ENCODE measurements at regions not wholly inside any gene's neighbourhood (a gene's known extent, or its start where the extent isn't known, plus 50 kb on each side); places are given as distances from the start of the nearest gene placed in this dataset.
A peak's percentile ranks its signal among the peaks of the same experiment; 100 is the strongest.
"Not testable (repeated sequence)": the region's sequence is repeated elsewhere in the genome, so short reads cannot be mapped to it uniquely, and the experiment has no call there.

DNA sequence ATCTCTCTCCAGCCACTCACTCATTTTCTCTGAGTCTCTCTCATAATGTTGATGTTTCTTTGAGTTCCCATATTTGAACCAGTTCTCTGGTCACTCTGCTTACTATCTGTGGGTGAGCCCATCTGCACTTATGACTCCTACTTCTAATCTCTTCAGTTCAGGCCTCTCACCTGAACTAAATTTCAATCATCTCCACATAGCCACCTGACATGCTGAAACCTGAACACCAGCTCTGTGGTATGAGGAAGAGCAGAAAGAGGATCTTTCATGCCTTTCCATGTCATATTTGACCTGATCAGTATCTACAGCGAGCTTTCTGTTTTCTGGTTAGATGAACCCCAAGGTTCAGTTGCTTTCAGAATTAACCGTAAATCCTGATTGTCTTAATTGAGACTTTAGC is 122.2 kb upstream of the ESX1 start:
- DNase-seq (ENCODE audit: low read depth): no peak

DNA sequence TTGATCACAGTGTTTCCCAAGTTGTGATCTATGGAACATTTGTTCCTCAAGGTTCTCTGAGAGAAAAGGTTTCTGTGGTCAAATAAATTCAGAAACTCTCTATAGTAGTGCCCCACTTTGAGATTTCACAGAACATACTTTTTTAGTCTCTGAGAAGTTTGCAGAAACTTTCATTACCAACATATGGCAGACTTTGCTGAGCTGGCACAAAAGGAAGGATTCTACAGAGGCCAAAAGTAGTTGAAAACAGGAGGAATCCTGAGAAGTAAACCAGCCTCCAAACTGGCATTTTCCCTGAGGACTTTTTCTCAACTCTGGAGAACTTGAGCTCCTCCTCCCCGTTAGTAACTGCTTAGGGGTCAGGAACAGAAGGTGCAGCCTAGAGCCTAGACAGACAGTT is 117.8 kb upstream of the ESX1 start:
- DNase-seq (ENCODE audit: low read depth): no peak

- no peak for DNase-seq (ENCODE audit: low read depth)
Observed at GRCh38 chrX:104370089-104370488, 115.4 kb upstream of the ESX1 start.

DNA sequence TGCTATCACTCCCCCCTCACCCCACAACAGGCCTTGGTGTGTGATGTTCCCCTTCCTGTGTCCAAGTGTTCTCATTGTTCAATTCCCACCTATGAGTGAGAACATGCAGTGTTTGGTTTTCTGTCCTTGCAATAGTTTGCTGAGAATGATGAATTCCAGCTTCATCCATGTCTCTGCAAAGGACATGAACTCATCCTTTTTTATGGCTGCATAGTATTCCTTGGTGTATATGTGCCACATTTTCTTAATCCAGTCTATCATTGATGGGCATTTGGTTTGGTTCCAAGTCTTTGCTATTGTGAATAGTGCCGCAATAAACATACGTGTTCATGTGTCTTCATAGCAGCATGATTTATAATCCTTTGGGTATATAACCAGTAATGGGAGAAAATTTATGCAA is 106.0 kb upstream of the ESX1 start:
- not testable (repeated sequence) for DNase-seq (ENCODE audit: low read depth)

DNA sequence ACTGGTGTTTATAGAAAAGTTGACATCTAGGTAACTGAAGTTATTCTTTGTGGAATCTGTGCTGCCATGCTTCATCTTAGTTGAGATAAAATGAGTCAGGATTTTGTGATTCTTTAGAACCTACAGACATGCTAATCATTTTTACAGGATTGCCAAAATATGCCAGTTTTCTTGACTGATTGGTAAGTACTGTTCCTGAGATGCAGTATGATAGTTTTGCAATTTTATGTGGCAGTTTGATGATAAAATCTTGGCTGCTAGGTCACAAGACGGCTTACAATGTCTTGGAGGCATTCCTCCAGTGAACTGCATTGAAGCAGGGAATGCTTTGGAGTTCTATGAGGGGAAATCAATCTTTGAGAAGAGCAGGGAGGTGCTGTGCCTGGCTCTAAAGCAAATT is 104.4 kb upstream of the ESX1 start:
- no peak for DNase-seq (ENCODE audit: low read depth)

GRCh38 chrX:104351173-104351769 is 96.5 kb upstream of the ESX1 start:
- DNase-seq (ENCODE audit: low read depth): no peak

DNA sequence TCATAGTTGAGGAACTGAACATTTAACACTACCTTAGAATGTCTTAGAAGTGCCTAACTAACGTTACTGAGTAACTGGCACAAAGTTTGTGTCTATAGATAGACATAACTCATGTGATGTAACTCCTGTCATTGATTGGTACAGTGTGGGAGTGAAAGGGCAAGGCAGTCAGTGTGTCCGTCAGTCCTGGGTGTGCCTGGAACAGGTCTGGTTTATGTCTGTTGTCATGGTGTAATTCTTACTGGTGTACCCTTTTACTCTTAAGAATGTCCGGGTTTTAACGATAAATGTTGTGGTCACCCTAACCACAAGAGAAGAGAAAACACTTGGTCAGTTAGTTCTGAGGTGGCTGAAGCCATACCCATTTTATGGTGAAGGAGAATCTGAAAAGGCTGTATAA is 93.1 kb upstream of the ESX1 start:
- DNase-seq (ENCODE audit: low read depth): no peak

DNA sequence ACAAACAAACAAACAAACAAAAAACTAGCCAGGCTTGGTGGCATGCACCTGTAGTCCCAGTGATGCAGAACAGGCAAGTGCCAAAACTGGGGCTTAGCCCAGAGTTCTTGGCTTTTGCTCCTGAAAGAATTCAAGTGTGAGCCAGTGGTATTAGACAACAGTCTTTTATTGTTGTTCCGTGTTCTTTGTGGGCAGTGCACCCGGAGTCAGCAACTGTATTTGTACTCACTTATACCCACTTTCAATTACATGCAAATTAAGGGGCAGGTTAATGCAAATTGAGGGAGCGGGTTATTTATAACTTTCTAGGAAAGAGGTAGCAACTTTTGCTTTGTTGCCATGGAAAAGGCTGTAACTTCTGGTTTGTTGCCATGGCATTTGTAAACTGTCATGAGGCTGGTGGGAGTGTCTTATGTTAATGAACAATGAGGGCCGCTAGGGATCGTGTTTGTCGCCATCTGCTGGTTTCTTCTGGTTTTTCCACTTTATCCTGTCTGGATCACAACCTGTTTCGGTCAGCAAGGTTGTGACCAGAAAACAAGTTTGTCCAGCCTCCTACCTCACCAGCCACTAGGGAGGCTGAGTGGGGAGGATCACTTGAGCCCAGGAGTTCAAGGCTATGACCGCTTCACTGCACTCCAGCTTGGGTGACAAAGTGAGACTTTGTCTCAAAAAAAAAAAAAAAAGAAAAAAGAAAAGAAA is 88.8 kb upstream of the ESX1 start:
- peak; percentile 16 for DNase-seq (ENCODE audit: low read depth)

DNA sequence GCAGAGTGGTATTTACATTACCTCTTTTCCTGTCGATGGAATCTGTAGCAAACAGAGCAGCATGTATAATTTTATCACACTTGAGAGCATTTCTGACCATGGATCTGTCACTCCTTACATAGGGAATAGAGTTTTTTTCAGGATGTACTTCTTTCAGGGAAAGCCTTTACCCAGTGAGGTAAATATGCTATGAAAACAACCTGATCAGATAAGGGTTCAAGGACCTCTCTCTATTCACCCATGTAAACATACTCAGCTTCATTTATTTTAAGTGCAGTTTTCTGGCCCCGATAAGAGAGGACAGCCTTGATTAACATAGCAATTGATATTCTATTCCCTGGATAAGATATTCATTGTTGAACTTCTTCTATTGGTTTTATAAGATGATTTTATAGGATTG is 87.3 kb upstream of the ESX1 start:
- no peak for DNase-seq (ENCODE audit: low read depth)

DNA sequence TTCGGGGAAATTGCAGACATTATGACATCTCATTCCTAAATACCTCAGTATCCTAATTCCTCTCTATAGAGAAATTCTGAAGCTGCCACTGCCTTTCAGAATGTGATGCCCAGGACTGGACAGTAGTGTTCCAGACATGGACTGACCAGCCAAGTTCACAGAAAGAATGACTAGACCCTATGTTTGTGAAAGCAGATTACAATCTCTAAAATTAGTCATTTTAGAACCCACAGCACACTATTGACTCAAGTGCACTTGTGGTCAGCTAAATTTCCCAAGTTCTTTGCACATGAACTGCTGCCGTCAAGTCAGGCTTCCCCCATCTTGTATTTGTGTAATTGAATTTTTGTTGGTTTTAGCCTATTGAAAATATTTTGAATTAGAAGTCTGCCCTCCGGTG is 81.0 kb upstream of the ESX1 start:
- no peak for DNase-seq (ENCODE audit: low read depth)

GRCh38 chrX:104334971-104335370 is 80.2 kb upstream of the ESX1 start:
- no peak for DNase-seq (ENCODE audit: low read depth)

GRCh38 chrX:104330966-104331365 is 76.2 kb upstream of the ESX1 start:
- no peak for DNase-seq (ENCODE audit: low read depth)

DNA sequence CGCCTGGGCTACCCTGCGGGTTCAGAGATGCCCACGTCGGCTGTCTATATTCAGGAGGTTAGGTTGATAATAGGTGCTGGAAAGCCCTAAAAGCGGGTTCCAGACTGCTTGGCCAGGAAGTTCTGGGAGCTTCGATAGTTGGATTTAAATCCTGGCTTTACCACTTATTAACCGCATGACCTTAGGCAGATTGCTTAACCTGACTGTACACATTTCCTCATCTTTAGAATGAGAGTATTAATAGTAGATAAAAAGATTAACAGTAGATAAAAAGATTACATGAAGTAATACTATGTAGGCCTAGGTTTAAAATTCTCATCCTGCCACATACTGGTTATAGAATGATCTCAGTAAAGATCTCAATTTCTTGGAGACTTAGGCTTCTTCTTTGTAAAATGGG is 75.0 kb upstream of the ESX1 start:
- DNase-seq (ENCODE audit: low read depth): no peak

GRCh38 chrX:104325213-104325585 is 70.5 kb upstream of the ESX1 start:
- DNase-seq (ENCODE audit: low read depth): no peak

DNA sequence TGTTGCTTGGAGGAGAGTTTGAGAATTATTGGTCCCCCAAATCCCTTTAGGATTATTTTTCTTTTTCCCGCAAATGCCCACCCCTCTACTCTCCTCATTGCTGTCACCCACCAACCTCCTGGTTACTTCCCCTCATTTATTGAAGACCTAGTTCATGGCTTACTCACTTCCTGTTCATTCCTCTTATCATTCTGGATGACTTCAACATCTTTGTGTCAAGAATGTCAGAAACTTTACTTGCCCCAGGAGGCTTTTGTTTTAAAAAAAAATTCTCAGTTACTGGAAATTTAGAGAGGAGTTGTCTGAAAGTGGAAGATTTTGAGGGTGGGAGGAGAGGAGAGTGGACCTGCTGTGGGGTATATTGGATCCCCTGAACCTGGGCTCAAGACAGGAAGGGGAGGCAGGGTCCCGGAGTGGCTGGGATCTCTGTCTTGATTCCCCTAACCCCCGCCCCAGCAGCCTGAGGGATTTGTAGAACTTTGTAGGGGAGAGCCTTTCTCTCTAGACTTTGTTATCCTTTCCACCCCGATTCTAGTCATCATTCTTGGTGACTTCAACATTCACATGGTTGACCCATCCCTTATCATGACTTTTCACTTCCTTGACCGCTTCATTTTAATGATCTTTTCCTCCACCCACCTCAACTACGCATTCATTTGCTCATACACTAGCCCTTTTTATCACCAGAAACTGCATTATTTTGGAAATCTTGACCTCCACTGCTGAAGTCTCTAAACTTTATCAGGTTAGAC is 69.9 kb upstream of the ESX1 start:
- DNase-seq (ENCODE audit: low read depth): no peak

- DNase-seq (ENCODE audit: low read depth): no peak
Observed at GRCh38 chrX:104319346-104319745, 64.6 kb upstream of the ESX1 start.

DNA sequence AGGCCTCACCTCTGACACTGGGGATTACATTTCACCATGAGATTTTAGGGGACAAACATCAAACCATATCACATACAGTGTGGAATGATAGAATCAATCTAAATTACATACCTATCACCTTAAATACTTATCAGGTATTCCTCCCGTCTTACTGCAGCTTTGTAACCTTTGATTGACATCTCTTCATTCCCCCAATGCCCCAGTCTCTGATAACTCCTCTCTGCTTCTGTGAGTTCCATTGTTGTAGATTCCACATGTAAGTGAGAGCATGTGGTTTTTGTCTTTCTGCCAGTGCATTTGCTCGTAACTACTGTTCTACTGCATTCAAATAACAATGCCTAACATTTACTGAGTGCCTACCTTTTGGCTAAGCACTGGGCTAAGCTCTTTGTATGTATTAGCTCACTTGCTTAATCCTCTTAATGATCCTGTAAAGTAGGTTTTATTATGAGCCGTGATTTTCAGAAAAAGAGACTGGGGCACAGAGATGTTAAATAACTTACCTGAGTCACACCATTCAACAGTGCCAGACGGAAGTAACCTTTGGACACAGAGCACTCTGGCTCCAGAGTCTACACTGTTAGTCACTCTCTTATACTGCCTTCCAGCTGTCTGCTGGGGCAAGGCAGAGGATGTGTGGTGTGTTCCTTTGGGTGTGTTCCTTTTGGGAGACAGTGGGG is 63.7 kb upstream of the ESX1 start:
- DNase-seq (ENCODE audit: low read depth): no peak

- no peak for DNase-seq (ENCODE audit: low read depth)
Observed at GRCh38 chrX:104316739-104317138, 62.0 kb upstream of the ESX1 start.

- DNase-seq (ENCODE audit: low read depth): no peak
Observed at GRCh38 chrX:104315555-104315954, 60.8 kb upstream of the ESX1 start.

- DNase-seq (ENCODE audit: low read depth): no peak
Observed at GRCh38 chrX:104310657-104311254, 56.0 kb upstream of the ESX1 start.

GRCh38 chrX:104310090-104310489 is 55.4 kb upstream of the ESX1 start:
- no peak for DNase-seq (ENCODE audit: low read depth)

GRCh38 chrX:104309169-104309568 is 54.4 kb upstream of the ESX1 start:
- DNase-seq (ENCODE audit: low read depth): no peak
